Liver (tissue), 8 donors: ENCODE measurements at regions not wholly inside any gene's neighbourhood (a gene's known extent, or its start where the extent isn't known, plus 50 kb on each side); places are given as distances from the start of the nearest gene placed in this dataset.

Source experiments
- DNase-seq: peaks from one replicate; pipeline ENCODE4 v3.0.0-alpha.2; 2017; ENCODE audit warnings: low spot score
- H3K27ac ChIP-seq, 2 donors: one replicate each; pipeline ENCODE4 v1.7.0; 2013; ENCODE audit warnings: inconsistent platforms in 2 of 2, low read length in 2 of 2, control low read depth in 1 of 2, low read depth in 1 of 2, mild to moderate bottlenecking in 1 of 2
- H3K27me3 ChIP-seq, 4 donors: one replicate each; pipeline versions ENCODE4 v1.6.1 to v1.7.0; 2013; ENCODE audit warnings: low read length in 3 of 4, inconsistent platforms in 1 of 4, mild to moderate bottlenecking in 1 of 4, moderate library complexity in 1 of 4; ENCODE audit not compliant: control insufficient read depth in 4 of 4, insufficient read depth in 4 of 4
- H3K36me3 ChIP-seq, 4 donors: one replicate each; pipeline versions ENCODE4 v1.6.1 to v1.7.0; 2013; ENCODE audit warnings: low read length in 3 of 4, mild to moderate bottlenecking in 3 of 4, low read depth in 1 of 4, moderate library complexity in 1 of 4; ENCODE audit not compliant: control insufficient read depth in 4 of 4, insufficient read depth in 3 of 4
- H3K4me1 ChIP-seq, 4 donors: one replicate each; pipeline versions ENCODE4 v1.6.1 to v1.7.0; 2013; ENCODE audit warnings: low read length in 3 of 4, mild to moderate bottlenecking in 3 of 4, moderate library complexity in 1 of 4; ENCODE audit not compliant: control insufficient read depth in 4 of 4, insufficient read depth in 4 of 4
- H3K4me3 ChIP-seq, 3 donors: one replicate each; pipeline versions ENCODE4 v1.6.1 to v1.7.0; 2013; ENCODE audit warnings: low read length in 3 of 3, control low read depth in 1 of 3, low read depth in 1 of 3, mild to moderate bottlenecking in 1 of 3
- H3K9ac ChIP-seq, 2 donors: one replicate each; pipeline ENCODE4 v1.7.0; 2013; ENCODE audit warnings: low read length in 2 of 2, mild to moderate bottlenecking in 2 of 2, moderate library complexity in 2 of 2, control low read depth in 1 of 2, low read depth in 1 of 2
- H3K9me3 ChIP-seq, 4 donors: one replicate each; pipeline versions ENCODE4 v1.6.1 to v1.7.0; 2013; ENCODE audit warnings: low read length in 3 of 4; ENCODE audit not compliant: control insufficient read depth in 4 of 4
- ATF3 ChIP-seq: IDR thresholded peaks from 2 replicates; pipeline ENCODE4 v1.6.1; 2016; ENCODE audit warnings: antibody characterized with exemption
- EGR1 ChIP-seq, 2 donors: IDR thresholded peaks; 2 replicates each; pipeline ENCODE4 v1.6.1; 2016 to 2018; ENCODE audit warnings: antibody characterized with exemption in 2 of 2, low read depth in 2 of 2
- FOXA1 ChIP-seq: IDR thresholded peaks from 2 replicates; pipeline ENCODE4 v1.6.1; 2016; ENCODE audit warnings: antibody characterized with exemption
- FOXA2 ChIP-seq: IDR thresholded peaks from 2 replicates; pipeline ENCODE4 v1.6.1; 2016; ENCODE audit warnings: antibody characterized with exemption
- GABPA ChIP-seq, 2 donors: IDR thresholded peaks in 1 of 2; conservative IDR thresholded peaks in 1 of 2; 2 replicates each; pipeline ENCODE4 v1.6.1; 2016; ENCODE audit warnings: antibody characterized with exemption in 2 of 2, mild to moderate bottlenecking in 1 of 2, moderate library complexity in 1 of 2
- HNF4A ChIP-seq, 2 donors: conservative IDR thresholded peaks; 2 replicates each; pipeline ENCODE4 v1.6.1; 2016; ENCODE audit warnings: antibody characterized with exemption in 2 of 2, mild to moderate bottlenecking in 2 of 2
- HNF4G ChIP-seq: IDR thresholded peaks from 2 replicates; pipeline ENCODE4 v1.6.1; 2016; ENCODE audit warnings: antibody characterized with exemption
- JUND ChIP-seq, 2 donors: IDR thresholded peaks; 2 replicates each; pipeline ENCODE4 v1.6.1; 2016; ENCODE audit warnings: antibody characterized with exemption in 2 of 2
- NR2F2 ChIP-seq: IDR thresholded peaks from 2 replicates; pipeline ENCODE4 v1.6.1; 2016; ENCODE audit warnings: antibody characterized with exemption
- RAD21 ChIP-seq, 2 donors: IDR thresholded peaks; 2 replicates each; pipeline ENCODE4 v1.6.1; 2016; ENCODE audit warnings: antibody characterized with exemption in 2 of 2, mild to moderate bottlenecking in 2 of 2
- RXRA ChIP-seq, 2 donors: IDR thresholded peaks; 2 replicates each; pipeline ENCODE4 v1.6.1; 2017 to 2018; ENCODE audit warnings: antibody characterized with exemption in 2 of 2, mild to moderate bottlenecking in 1 of 2
- SP1 ChIP-seq: IDR thresholded peaks from 2 replicates; pipeline ENCODE4 v1.6.1; 2018; ENCODE audit warnings: antibody characterized with exemption, mild to moderate bottlenecking
- TAF1 ChIP-seq: conservative IDR thresholded peaks from 2 replicates; pipeline ENCODE4 v1.6.1; 2016; ENCODE audit warnings: antibody characterized with exemption, mild to moderate bottlenecking
- YY1 ChIP-seq: IDR thresholded peaks from 2 replicates; pipeline ENCODE4 v1.6.1; 2016; ENCODE audit warnings: antibody characterized with exemption, mild to moderate bottlenecking
- ZBTB33 ChIP-seq: IDR thresholded peaks from 2 replicates; pipeline ENCODE4 v1.6.1; 2016; ENCODE audit warnings: antibody characterized with exemption
- WGBS: extraction: QIAGEN DNeasy Blood & Tissue Kit; methylation state at CpG from one replicate; pipeline ENCODE4 v1.1.7; 2013; 5-methylcytosine and 5-hydroxymethylcytosine counted together
- TF ChIP-seq, protein P1 (sequence below): IDR thresholded peaks from 2 replicates; pipeline ENCODE4 v1.6.1; 2016; ENCODE audit warnings: antibody characterized with exemption, mild to moderate bottlenecking
- TF ChIP-seq, protein P2 (sequence below): fragments of 150-350 bp; IDR thresholded peaks from 2 replicates; pipeline ENCODE4 v1.5.1; 2017; ENCODE audit warnings: improper control_type of control experiment, low read depth, low read length; ENCODE audit not compliant: missing input control
- TF ChIP-seq, protein P3 (sequence below): IDR thresholded peaks from 2 replicates; pipeline ENCODE4 v1.6.1; 2016; ENCODE audit warnings: antibody characterized with exemption
- donor health status: healthy.
- donor health status: healthy.
- donor health status: healthy.
- donor health status: healthy.
- donor health status: healthy.

DNA sequence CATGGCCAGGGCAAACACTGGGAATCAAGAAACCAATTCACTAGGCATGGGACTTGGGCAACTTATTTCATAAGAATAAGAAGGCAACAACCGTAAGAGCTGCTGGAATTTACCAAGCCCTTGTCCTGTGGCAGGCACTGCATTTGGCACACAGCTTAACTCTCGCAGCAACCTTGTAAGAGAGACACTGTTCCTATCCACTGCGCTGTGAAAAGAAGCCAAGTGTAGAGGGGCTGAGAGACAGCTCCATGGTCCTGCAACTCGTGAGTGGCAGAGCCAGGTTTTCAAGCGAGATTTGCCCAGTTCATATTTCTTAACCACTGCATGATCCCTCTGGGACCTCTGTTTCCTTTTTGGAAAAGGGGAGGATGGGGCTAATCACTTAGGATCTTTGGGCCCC lies 129.3 kb upstream of the STC2 start:
- Histone ChIP-seq H3K9me3 (no peaks in the 10 kb centered on the region), H3K4me3 (no peak overlapping the region), H3K27ac (no peak overlapping the region), H3K4me1 (peaks cover 2 to 7% (median 5%) of the 10 kb centered on the region in 4 donors), H3K36me3 (no peaks in the 10 kb centered on the region), H3K9ac (no peak overlapping the region), H3K27me3 (no peaks in the 10 kb centered on the region)
- no peak for DNase-seq
- WGBS = 72% methylated on average over 5 of the region's 5 CpGs
- no peak for TF ChIP-seq JUND (IDR thresholded peaks at IDR 0.05)
- TF ChIP-seq SP1 = no peak
- no peak for TF ChIP-seq HNF4G
- TF ChIP-seq EGR1 (IDR thresholded peaks at IDR 0.05; ENCODE audit: low read depth in 2 of 2) = no peak
- TF ChIP-seq YY1 = no peak
- no peak for TF ChIP-seq NR2F2
- TF ChIP-seq ZBTB33 = no peak
- TF ChIP-seq, protein P1, sequence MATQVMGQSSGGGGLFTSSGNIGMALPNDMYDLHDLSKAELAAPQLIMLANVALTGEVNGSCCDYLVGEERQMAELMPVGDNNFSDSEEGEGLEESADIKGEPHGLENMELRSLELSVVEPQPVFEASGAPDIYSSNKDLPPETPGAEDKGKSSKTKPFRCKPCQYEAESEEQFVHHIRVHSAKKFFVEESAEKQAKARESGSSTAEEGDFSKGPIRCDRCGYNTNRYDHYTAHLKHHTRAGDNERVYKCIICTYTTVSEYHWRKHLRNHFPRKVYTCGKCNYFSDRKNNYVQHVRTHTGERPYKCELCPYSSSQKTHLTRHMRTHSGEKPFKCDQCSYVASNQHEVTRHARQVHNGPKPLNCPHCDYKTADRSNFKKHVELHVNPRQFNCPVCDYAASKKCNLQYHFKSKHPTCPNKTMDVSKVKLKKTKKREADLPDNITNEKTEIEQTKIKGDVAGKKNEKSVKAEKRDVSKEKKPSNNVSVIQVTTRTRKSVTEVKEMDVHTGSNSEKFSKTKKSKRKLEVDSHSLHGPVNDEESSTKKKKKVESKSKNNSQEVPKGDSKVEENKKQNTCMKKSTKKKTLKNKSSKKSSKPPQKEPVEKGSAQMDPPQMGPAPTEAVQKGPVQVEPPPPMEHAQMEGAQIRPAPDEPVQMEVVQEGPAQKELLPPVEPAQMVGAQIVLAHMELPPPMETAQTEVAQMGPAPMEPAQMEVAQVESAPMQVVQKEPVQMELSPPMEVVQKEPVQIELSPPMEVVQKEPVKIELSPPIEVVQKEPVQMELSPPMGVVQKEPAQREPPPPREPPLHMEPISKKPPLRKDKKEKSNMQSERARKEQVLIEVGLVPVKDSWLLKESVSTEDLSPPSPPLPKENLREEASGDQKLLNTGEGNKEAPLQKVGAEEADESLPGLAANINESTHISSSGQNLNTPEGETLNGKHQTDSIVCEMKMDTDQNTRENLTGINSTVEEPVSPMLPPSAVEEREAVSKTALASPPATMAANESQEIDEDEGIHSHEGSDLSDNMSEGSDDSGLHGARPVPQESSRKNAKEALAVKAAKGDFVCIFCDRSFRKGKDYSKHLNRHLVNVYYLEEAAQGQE = no peak
- no peak for TF ChIP-seq RAD21 (IDR thresholded peaks at IDR 0.05)
- no peak for TF ChIP-seq FOXA2

DNA sequence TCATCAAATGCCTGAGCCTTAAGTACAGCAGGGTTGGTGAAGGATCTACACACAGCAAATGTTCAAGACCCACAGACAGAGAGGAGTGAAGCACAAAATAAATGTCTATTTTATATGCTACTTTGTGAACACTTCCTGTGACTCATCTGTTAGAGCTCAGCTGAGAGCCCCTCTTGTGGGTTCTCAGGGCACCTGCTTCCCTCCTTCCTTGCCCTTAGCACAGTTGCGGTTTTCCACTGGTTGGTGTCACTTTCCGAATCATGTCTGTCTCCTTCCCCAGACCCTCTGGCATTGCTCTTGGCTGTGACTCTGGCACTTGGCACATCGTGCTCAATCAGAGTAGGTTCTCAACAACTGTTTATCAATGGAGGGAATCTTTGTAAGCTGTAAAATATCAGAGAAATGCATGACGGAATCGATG lies 128.5 kb upstream of the STC2 start:
- Histone ChIP-seq H3K27me3 (no peaks in the 10 kb centered on the region), H3K36me3 (no peaks in the 10 kb centered on the region), H3K9ac (no peak overlapping the region), H3K4me3 (no peak overlapping the region), H3K27ac (no peak overlapping the region), H3K4me1 (peaks cover 2 to 12% (median 5%) of the 10 kb centered on the region in 4 donors), H3K9me3 (no peaks in the 10 kb centered on the region)
- TF ChIP-seq NR2F2 = no peak
- no peak for TF ChIP-seq ZBTB33
- TF ChIP-seq FOXA2 = no peak
- no peak for TF ChIP-seq ATF3
- no peak for TF ChIP-seq HNF4G
- no peak for TF ChIP-seq RAD21 (IDR thresholded peaks at IDR 0.05)
- TF ChIP-seq, protein P1 = no peak
- TF ChIP-seq, protein P2, sequence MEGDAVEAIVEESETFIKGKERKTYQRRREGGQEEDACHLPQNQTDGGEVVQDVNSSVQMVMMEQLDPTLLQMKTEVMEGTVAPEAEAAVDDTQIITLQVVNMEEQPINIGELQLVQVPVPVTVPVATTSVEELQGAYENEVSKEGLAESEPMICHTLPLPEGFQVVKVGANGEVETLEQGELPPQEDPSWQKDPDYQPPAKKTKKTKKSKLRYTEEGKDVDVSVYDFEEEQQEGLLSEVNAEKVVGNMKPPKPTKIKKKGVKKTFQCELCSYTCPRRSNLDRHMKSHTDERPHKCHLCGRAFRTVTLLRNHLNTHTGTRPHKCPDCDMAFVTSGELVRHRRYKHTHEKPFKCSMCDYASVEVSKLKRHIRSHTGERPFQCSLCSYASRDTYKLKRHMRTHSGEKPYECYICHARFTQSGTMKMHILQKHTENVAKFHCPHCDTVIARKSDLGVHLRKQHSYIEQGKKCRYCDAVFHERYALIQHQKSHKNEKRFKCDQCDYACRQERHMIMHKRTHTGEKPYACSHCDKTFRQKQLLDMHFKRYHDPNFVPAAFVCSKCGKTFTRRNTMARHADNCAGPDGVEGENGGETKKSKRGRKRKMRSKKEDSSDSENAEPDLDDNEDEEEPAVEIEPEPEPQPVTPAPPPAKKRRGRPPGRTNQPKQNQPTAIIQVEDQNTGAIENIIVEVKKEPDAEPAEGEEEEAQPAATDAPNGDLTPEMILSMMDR = no peak
- no peak for TF ChIP-seq YY1
- TF ChIP-seq RXRA (IDR thresholded peaks at IDR 0.05) = no peak
- TF ChIP-seq JUND (IDR thresholded peaks at IDR 0.05) = no peak
- TF ChIP-seq FOXA1 = no peak
- TF ChIP-seq TAF1 = no peak
- TF ChIP-seq SP1 = no peak
- no peak for TF ChIP-seq GABPA (IDR thresholded peaks at IDR 0.05 in 1 of 2, conservative IDR thresholded peaks at IDR 0.05 in 1 of 2)
- no peak for TF ChIP-seq EGR1 (IDR thresholded peaks at IDR 0.05; ENCODE audit: low read depth in 2 of 2)
- TF ChIP-seq, protein P3, sequence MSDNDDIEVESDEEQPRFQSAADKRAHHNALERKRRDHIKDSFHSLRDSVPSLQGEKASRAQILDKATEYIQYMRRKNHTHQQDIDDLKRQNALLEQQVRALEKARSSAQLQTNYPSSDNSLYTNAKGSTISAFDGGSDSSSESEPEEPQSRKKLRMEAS = no peak
- no peak for TF ChIP-seq HNF4A (conservative IDR thresholded peaks at IDR 0.05)
- DNase-seq = no peak
- WGBS = 81% methylated on average over 5 of the region's 5 CpGs
